DMS79 treated with DMSO at 0.1 percent for 48 hours (cell line): ENCODE measurements at regions not wholly inside any gene's neighbourhood (a gene's known extent, or its start where the extent isn't known, plus 50 kb on each side); places are given as distances from the start of the nearest gene placed in this dataset.

ENCODE experiments used
- DNase-seq: peaks from one replicate; lab custom pipeline; 2025; lab: John Stamatoyannopoulos, UW

DNA sequence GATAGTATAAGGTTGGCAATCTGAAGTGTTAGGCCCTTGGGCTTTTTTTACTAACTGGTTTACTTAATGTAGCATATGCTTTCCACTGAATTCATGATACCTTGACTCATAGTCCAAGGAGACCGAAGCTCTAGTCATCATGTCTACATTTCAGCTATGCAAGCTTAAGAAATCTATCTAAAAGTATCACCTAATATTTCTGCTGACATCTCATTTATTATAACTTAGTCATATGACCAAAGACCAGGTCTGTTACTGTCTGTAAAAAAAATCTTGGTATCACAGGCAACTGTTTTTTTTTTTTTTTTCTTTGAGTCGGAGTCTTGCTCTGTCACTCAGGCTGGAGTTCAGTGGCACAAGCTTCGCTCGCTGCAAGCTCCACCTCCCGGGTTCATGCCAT is 814.0 kb upstream of the NDST4 start:
- no peak for DNase-seq

DNA sequence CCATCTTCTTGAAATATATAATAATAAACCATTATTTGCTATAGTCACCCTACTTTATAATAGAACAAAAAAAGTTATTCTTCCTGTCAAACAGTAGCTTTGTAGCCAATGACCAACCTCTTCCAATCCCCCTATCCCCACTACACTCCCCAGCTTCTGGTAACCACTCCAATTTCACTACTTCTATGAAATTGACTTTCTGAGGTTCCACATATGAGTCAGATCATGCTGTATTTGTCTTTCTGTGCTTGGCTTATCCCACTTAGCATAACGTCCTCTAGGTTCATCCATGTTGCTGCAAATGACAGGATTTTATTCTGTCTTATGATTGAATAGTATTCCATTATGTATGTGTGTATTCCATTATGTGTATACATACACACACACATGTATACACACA is 809.7 kb upstream of the NDST4 start:
- DNase-seq = no peak

DNA sequence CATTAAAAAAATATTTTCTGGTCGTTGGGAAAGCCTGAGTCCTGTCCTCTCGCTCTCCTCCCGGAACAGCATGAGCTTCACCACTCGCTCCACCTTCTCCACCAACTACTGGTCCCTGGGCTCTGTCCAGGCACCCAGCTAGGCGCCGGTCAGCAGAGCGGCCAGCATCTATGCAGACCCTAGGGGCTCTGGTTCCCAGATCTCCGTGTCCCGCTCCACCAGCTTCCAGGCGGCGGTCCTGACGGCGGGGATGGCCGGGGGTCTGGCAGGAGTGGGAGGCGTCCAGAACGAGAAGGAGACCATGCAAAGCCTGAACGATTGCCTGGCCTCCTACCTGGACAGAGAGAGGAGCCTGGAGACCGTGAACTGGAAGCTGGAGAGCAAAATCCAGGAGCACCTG is 807.2 kb upstream of the NDST4 start:
- DNase-seq = no peak

DNA sequence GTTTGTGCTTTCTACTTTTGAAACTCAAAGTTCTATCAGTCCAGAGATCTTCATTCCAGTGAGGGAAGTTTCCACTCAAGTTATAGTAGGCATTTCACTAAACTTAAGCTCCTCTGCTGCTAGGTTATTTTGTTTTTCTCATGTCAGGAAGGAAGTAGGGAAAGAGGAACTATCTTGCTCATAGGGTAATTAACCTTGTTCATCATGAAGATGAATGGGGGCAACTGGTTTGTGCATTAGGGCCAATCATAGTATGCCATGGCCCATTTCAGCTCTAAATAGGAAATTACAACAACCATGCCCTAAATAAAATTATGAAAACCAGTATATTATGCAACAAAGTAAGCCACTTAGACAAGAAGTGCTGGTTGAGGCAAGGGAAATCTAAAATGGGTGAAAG is 804.7 kb upstream of the NDST4 start:
- DNase-seq = no peak

DNA sequence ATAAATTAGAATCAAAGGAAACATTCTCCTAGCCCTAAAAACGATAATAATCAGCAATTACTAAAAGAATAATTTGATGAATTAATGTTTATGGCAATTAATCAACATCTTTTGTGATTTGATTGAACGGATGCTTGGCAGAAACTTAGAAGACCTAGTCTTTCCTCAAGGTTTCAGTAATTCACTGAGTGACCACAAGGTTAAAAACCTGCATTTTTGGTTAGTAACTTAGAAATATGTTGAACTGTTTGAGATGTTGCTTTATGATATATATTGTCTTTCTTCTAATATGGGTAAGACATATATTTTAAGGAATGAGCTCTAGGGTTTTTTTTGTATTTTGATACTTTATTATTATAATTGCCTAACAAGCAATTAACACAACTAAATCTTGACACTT is 793.0 kb upstream of the NDST4 start:
- DNase-seq = no peak

DNA sequence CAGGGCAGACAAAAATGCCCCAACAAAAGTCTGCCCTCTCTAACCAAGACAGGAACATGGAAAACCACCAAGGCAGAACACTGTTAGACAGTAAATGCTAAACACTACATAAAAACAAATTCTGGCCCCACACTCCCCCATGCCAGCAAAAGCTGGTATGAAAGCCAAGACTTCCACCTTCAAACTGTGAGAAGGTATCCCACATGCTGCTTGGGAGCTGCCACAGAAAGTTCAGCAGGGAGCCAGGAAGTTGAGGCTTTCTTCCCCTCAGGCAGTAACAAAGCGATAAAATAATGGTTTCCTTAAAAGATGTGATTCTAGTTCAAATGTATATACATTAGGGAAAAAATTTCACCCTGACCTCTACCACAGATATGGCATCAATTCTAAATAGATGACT is 770.4 kb upstream of the NDST4 start:
- DNase-seq = no peak

DNA sequence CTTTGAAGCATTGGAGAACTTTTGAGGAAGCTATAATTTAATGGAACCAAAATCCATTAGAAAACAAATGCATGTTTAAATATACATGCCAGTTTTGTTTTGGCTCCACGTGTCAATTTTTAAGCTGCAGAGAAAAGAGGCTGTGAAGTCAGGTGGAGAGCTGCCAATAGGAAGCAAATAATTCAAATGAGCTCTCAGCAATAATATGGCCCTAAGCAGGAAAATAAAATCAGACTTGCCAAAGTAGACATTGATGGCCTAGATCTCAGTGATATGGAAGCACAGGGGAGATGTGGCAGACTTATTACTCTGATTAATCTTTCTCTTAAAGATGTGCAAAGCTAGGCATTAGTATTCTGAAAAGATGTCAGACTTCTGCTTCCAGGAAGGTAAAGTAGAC is 769.8 kb upstream of the NDST4 start:
- no peak for DNase-seq

DNA sequence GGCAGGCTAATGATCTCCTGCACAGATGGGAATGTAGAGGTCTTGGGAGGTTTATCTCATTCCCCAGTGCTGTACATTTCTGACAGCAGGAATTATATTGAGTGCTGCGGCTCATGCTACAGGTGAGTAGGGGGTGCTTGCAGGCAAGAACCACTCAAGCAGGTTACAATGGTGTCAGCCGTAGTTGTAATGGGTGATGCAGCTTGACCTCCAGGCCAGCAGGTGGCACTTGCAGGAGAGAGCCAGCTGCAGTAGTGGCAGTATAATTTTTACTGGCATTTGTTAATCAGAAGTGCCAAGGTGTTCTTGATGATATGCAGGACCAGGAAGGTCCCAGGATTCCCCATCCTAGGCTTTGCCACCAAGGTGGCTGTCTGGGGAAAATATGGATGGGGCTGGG is 759.6 kb upstream of the NDST4 start:
- DNase-seq = no peak

DNA sequence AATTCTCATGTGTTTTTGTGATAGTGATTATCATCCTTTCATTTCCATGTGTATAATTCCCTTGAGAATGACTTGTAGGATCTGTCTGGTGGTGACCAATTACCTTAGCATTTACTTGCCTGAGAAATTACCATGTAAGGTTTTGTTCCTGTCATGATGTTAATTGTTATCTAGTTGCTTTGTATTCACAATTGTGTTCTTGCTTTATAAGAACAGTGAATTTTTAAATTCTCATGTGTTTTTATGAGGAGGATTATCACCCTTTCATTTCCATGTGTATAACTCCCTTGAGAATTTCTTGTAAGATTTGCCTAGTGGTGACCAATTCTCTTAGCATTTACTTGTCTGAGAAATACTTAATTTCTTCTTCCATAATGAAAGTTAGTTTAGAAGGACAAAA is 758.2 kb upstream of the NDST4 start:
- DNase-seq = no peak

DNA sequence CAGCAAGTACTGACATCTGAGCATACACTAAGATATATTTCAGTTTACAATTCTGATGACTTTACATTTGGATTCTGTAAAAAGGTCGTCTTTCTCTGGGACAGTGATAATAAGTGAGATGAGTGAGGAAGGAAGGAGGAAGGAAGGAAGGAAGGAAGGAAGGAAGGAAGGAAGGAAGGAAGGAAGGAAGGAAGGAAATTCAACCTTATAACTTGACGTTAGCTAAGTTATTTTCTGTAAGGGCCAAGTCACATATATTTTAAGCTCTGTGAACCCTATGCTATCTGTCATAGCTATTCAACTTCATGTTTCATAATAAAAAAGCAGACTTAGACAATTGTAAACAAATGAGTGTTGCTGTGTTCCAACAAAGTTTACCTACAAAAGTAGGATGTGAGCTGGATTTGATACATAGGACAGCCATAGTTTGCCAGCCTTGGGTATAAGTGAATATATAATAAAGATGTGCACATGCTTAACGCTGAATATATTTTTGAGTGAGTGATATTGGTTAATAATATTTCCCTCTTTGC is 753.0 kb upstream of the NDST4 start:
- no peak for DNase-seq

DNA sequence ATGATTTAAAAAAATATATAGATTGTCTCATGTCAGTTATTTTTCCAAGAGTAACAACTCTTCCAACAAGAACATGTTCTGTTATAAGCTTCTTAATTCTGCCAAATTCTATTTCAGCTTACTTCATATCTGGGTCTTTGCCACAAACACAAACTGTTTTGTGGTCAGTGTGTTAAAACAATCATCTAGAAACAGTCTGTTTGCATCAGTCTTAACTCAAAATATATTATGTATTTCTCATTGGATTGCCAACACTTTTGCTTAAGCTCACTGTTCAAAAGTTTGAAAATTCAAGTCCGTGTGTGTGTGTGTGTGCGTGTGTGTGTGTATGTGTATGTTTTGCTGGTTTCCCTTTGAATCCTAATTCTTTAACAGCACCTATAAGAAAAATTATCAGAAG is 752.3 kb upstream of the NDST4 start:
- DNase-seq = no peak

DNA sequence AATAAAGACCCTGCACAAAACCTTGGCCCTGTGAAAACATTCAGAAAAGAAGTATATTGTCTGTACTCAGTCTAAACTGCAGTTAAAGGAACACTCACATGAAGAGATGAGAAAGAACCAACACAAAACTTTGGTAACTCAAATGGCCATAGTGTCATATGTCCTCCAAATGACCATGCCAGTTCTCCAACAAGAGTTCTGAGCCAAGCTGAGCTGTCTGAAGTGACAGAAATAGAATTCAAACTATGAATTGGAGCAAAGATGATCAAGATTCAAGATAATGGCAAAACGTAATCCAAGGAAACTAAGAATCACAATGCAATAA is 739.3 kb upstream of the NDST4 start:
- DNase-seq = no peak

DNA sequence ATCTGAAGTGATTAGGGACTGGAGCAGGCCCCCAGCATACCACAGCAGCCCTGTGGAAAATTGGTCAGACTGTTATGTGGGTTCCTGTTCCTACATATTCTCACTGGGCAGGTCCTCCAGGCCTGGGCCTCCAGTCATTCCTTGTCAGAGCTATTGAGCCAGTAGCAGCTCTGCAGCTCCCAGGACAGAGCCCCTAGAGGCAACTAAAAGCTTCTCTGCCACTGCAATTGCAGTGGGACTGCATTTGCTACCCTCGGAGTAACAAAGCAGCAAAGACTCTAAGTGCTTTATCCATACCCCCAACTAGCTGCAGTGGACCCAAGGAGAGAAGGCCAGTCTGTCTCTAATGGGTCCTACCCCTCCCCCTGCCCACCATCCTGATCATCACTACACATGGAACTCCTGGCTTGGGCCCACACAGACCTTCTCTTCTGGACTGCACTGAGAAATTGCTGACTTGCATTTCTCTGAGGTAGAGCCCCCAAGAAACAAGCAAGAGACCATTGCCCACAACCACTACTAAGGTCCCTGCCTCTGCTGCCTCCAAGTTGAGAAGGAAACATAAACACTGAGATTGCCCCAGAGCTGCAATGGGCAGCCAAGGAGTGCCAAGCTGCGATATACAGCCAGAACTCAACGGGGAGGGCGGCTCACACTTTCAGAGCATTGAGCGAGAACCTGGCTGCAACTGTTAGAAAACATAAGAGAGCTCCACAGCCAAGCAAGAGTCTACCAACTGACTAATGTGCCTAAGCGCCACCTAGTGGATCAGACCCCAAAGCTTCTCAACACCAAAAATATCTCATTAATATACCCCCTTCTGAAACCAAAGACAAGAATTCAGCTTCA is 738.7 kb upstream of the NDST4 start:
- no peak for DNase-seq

DNA sequence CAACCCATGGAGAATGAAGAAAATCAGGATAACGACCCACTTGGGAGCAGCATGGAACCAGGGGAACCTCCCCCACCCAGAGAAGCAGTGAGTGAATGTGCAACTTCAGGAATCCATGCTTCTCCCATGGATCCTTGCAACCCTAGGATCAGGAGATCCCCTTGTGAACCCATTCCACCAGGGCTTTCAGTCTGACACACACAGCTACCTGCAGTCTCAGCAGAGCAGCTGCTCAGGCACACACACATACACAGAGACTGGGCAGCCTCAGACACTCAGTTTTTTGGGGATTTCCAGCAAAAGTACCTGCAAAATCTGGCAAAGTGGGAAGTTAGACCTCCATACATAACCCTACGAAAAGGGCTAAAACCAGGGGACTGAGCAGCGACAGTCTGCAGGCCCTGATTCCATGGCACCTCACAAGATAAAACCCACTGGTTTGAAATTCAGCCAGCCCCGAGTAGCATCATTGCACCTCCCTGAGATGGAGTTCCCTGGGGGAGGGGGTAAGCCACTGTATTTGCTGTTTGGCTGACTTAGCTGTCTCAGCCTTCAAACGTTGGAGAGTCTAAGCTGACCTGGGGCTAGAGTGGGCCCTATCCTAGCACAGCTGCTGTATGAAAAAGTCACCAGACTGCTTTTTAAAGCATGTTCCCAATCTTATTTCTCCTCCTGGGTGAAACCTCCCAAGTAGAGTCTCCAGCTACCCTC is 737.5 kb upstream of the NDST4 start:
- DNase-seq = no peak

DNA sequence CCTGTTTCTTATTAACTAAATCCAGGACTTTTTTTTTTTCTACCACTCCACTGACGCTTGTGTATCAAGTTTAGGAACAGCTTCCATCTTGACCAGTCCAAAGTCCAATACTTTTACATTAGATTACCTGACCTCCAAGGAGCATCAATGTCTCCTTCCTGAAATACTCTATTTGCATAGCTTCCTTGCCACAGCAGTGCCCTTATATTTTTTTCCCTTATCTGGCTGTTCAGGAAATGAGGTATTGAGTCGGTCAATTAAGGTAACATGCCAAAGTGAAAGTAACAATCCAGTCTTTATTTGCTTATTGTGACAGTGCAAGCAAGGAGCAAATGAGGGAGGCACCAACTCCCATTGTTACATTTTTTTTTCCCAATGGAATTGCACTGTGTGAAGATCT is 730.8 kb upstream of the NDST4 start:
- no peak for DNase-seq

DNA sequence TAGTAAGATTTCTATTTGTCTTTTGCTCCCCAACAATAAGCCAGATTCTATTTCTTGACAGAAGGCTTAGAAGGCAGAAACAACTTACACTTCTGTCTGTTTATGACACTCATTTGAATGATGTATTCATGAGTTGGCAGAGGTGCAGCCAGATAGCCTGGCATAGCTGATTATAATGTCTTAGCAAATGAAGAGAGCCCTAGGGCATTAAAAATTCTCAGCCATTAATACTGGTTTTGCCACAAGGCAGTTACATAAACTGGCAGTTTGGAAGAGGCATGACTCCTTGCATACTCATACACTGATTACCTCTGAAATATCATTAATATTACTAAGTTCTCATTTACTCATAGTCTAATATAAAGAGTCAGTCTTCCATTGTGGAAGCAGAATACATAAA is 728.5 kb upstream of the NDST4 start:
- DNase-seq = no peak

DNA sequence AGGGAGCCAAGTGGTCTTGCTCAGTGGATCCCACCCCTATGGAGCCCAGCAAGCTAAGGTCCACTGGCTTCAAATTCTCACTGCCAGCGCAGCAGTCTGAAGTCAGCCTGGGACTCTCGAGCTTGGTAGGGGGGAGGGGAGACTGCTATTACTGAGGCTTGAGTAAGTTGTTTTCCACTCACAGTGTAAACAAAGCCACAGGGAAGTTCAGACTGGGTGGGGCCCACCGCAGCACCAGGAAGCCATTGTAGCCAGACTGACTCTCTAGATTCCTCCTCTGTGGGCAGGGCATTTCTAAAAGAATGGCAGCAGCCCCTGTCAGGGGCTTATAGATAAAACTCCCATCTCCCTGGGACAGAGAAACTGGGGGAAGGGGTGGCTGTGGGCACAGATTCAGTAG is 721.0 kb upstream of the NDST4 start:
- DNase-seq = no peak

DNA sequence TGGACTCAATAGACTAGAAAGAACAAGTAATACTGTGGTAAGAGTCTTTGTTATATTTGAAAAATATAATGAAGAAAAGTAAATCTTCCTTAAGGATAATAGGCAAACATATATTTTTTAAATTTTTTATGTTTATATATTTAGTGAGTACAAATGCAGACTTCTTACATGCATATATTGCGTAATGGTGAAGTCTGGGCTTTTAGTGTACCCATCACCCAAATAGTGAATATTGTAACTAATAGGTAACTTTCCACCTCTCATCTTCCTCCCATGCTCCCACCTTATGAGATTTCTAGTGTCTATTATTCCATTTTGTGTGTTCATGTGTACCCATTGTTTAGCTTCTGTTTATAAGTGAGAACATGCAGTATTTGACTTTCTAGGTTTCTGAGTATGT is 711.2 kb upstream of the NDST4 start:
- no peak for DNase-seq

DNA sequence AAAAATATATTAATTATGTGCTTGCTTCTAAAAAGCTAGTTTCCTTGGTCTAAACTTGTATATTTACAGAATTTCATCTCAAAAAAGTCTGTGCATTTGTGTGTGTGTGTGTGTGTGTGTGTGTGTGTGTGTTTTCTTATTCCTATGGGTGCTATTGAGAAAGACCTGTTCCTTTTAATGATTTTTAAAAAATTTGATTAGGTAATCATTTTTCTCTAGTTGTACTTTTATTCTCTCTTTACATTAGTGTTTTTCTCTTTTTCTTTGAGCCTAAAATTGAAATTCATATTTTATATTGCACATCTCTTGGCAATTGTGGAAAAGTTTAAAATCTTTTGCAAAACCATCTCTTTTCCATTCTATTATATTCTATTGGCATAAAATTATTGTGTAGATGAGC is 690.4 kb upstream of the NDST4 start:
- DNase-seq = no peak

DNA sequence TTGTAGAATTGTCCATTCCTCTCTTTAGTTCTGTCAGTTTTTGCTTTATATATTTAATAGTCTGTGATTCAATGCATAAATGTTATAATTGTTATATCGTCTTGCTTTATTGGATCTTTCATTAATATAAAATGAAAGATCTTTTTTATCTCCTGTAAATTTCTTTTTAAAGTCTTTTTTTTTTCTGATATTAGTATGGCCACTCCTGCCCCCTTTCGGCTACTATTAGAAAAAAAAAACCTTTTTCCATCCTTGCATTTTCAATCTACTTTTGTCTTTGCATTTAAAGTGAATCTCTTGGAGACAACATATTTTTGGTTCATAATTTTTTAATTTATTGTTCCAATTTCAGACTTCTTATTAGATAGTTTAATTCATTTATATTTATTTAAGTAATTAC is 677.4 kb upstream of the NDST4 start:
- DNase-seq = no peak

DNA sequence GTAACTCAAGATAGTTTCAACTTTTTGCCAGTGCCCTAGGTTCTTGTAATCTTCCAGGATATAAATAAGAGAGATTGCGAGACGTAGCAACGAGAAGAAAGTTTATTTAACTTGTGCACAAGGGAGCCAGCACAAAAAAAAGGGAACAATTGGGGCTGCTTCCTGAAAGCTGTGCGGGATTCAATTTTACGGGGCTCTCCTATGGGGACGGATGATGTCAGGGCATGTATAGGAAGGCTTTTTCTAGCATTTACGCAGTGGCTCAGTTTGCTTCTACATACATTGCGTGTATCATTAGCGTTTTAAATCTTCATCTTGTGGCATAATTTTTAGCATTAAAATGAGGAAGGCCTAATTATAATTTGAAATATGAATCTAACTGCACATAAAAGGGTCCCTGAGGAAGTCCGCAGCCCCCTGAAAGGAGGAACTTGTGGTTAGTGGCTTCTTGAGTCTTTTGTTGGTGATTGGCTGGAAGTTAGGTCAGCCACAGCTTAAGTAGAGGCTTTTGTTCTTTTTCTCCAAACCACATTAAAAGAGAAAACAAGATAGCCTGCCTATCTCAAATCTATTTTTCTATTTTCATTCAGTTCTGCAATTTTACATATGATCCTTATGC is 668.2 kb upstream of the NDST4 start:
- no peak for DNase-seq

DNA sequence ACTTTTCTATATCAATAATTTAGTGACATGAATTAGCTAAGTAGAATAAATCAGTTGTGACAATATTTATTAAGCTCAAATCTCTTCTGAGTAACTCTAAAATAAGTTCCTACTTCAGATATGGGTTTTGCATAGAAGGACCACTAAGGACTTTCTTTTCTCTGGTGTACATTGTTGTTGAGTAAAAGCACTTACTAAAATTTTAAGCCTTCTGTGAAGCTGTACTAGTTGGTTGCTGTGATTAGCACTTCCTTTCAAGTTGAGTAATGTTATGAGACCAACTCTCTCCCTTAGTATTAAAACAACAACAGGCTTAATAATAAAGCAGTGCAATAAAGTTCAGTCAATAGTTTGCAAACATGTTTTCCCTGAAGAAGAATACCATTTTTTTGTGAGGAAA is 667.4 kb upstream of the NDST4 start:
- no peak for DNase-seq

DNA sequence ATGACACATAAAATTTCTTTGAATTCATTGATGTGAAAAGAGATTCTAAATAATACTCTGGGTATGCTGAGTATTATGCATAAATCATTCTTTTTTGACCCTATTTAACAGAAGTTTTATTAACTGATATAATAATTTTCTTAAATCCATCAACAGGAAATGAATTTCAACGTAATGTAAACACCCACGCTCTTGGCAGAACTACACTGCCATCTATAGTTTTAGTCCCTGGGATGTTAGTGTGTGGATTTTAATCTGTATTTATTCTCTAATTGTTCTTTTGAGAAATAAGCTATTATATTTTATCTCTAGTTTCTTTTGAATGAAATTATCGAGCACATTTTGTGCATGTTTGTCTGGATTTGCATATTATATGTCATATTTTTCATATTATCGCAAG is 666.8 kb upstream of the NDST4 start:
- no peak for DNase-seq
